OCI-LY3 (cell line): ENCODE measurements at regions not wholly inside any gene's neighbourhood (a gene's known extent, or its start where the extent isn't known, plus 50 kb on each side); places are given as distances from the start of the nearest gene placed in this dataset.

Experiments used
- H2AFZ ChIP-seq: fragments of 200-600, 300-600 bp; shearing (Covaris generic); 2 replicates; pipeline ENCODE4 v1.6.0; 2014; ENCODE audit warnings: antibody characterized with exemption, low read depth, low read length
- H3K27ac ChIP-seq: fragments of 200-600, 300-600 bp; sonication (generic); 2 replicates; pipeline ENCODE4 v1.5.1; 2014; ENCODE audit warnings: mild to moderate bottlenecking, low read length, moderate library complexity, mixed read lengths
- H3K27me3 ChIP-seq: fragments of 200-600, 300-600 bp; sonication (generic); 2 replicates; pipeline ENCODE4 v1.6.1; 2014; ENCODE audit warnings: low read depth, low read length, mixed read lengths
- H3K36me3 ChIP-seq: fragments of 200-600, 300-600 bp; sonication (generic); replicated peaks from 2 replicates; pipeline ENCODE3; 2014; ENCODE audit warnings: low read depth, low read length, mixed read lengths
- H3K4me1 ChIP-seq: fragments of 300-600, 200-600 bp; sonication (generic); 2 replicates; pipeline ENCODE4 v1.6.1; 2014; ENCODE audit warnings: low read length, mixed read lengths
- H3K4me2 ChIP-seq: fragments of 200-600, 300-600 bp; sonication (generic); 2 replicates; pipeline ENCODE4 v1.6.1; 2014; ENCODE audit warnings: low read length, mixed read lengths
- H3K4me3 ChIP-seq: fragments of 300-600, 200-600 bp; sonication (generic); 2 replicates; pipeline ENCODE4 v1.5.1; 2014; ENCODE audit warnings: antibody characterized with exemption, mild to moderate bottlenecking, low read length, moderate library complexity
- H3K79me2 ChIP-seq: fragments of 300-600, 200-600 bp; shearing (Covaris generic); 2 replicates; pipeline ENCODE4 v1.6.1; 2014; ENCODE audit warnings: mild to moderate bottlenecking, low read length, mixed read lengths
- H3K9ac ChIP-seq: fragments of 300-600, 200-600 bp; shearing (Covaris generic); 2 replicates; pipeline ENCODE4 v1.6.0; 2014; ENCODE audit warnings: mild to moderate bottlenecking, low read length, moderate library complexity
- H3K9me3 ChIP-seq: fragments of 200-600, 300-600 bp; shearing (Covaris generic); 2 replicates; pipeline ENCODE4 v1.6.1; 2014; ENCODE audit warnings: low read length, mixed read lengths; ENCODE audit not compliant: insufficient read depth
- H4K20me1 ChIP-seq: fragments of 200-600, 300-600 bp; sonication (generic); 2 replicates; pipeline ENCODE4 v1.6.1; 2016; ENCODE audit warnings: low read length, mixed read lengths; ENCODE audit not compliant: insufficient read depth
- CTCF ChIP-seq: fragments of 200-600, 300-600 bp; sonication (generic); IDR thresholded peaks from 2 replicates; pipeline ENCODE4 v1.5.1; 2014; ENCODE audit warnings: antibody characterized with exemption, low read length, low read depth
- EZH2phosphoT487 ChIP-seq: fragments of 200-600 bp; shearing (Covaris generic); IDR thresholded peaks from 2 replicates; pipeline ENCODE4 v1.6.1; 2018; ENCODE audit warnings: antibody characterized with exemption, mixed run types, low read depth

- H3K9me3 ChIP-seq: no peaks in the 10 kb centered on the region
- no peak overlapping the region for H2AFZ ChIP-seq
- peaks cover 35% of the 10 kb centered on the region for H3K27me3 ChIP-seq
- H3K27ac ChIP-seq: no peak overlapping the region
- H3K4me2 ChIP-seq: no peak overlapping the region
- H3K4me1 ChIP-seq: peaks cover 29% of the 10 kb centered on the region
- peaks cover 20% of the 10 kb centered on the region for H3K36me3 ChIP-seq
- no peak overlapping the region for H3K9ac ChIP-seq
- TF ChIP-seq EZH2phosphoT487 (no peak), CTCF (no peak)
- peaks cover 34% of the 10 kb centered on the region for H3K79me2 ChIP-seq
- H3K4me3 ChIP-seq: no peak overlapping the region
- H4K20me1 ChIP-seq: peaks cover 32% of the 10 kb centered on the region
Observed at GRCh38 chr3:72448375-72448823, 399.8 kb downstream of the SHQ1 start.

GRCh38 chr3:72447059-72447946 lies 400.9 kb downstream of the SHQ1 start:
- TF ChIP-seq CTCF: no peak
- TF ChIP-seq EZH2phosphoT487: no peak
- H3K79me2 ChIP-seq: peaks cover 45% of the 10 kb centered on the region
- peaks cover 23% of the 10 kb centered on the region for H3K36me3 ChIP-seq
- H4K20me1 ChIP-seq: peaks cover 43% of the 10 kb centered on the region
- peak overlapping the region; percentile 86 for H3K4me3 ChIP-seq
- peaks cover 24% of the 10 kb centered on the region for H3K27me3 ChIP-seq
- no peaks in the 10 kb centered on the region for H3K9me3 ChIP-seq
- peak overlapping the region; percentile 94 for H3K4me2 ChIP-seq
- H3K27ac ChIP-seq: no peak overlapping the region
- H3K4me1 ChIP-seq: peaks cover 29% of the 10 kb centered on the region
- H2AFZ ChIP-seq: peak overlapping the region; percentile 48
- H3K9ac ChIP-seq: peak overlapping the region; percentile 77; the same call in 1 of the 2 replicates

- TF ChIP-seq CTCF: peak; percentile 28; the same call in 1 of the 2 replicates
- no peak for TF ChIP-seq EZH2phosphoT487
- peak within 1 kb of the TSS; percentile 48 for H2AFZ ChIP-seq
- peaks cover 15% of the 10 kb centered on the region for H3K27me3 ChIP-seq
- H3K36me3 ChIP-seq: peaks cover 23% of the 10 kb centered on the region
- H4K20me1 ChIP-seq: peaks cover 52% of the 10 kb centered on the region
- H3K4me1 ChIP-seq: peaks cover 23% of the 10 kb centered on the region
- peaks cover 52% of the 10 kb centered on the region for H3K79me2 ChIP-seq
- H3K9ac ChIP-seq: peak within 1 kb of the TSS; percentile 77
- H3K9me3 ChIP-seq: no peaks in the 10 kb centered on the region
- H3K4me2 ChIP-seq: peak within 1 kb of the TSS; percentile 94
- H3K27ac ChIP-seq: no peak within 1 kb of the TSS
- peak within 1 kb of the TSS; percentile 86 for H3K4me3 ChIP-seq
Observed at GRCh38 chr3:72446218-72447058, 401.8 kb downstream of the SHQ1 start, which contains the start of gene RYBP. Gene RYBP (minus strand): TSS chr3:72446621.

- no peak overlapping the region for H3K27ac ChIP-seq
Observed at GRCh38 chr3:72445827-72446217, 402.4 kb downstream of the SHQ1 start.

More at GRCh38 chr3:72445827-72446217, 402.4 kb downstream of the SHQ1 start:
- TF ChIP-seq CTCF: no peak
- TF ChIP-seq EZH2phosphoT487: no peak
- Histone ChIP-seq H3K36me3 (peaks cover 23% of the 10 kb centered on the region), H3K4me3 (peak overlapping the region; percentile 86), H3K4me2 (peak overlapping the region; percentile 84), H3K4me1 (peaks cover 22% of the 10 kb centered on the region), H3K79me2 (peaks cover 58% of the 10 kb centered on the region), H4K20me1 (peaks cover 58% of the 10 kb centered on the region), H2AFZ (no peak overlapping the region), H3K9me3 (no peaks in the 10 kb centered on the region), H3K27me3 (peaks cover 10% of the 10 kb centered on the region), H3K9ac (peak overlapping the region; percentile 77; the same call in 1 of the 2 replicates)
